ENCODE measurements at regions not wholly inside any gene's neighbourhood (a gene's known extent, or its start where the extent isn't known, plus 50 kb on each side); places are given as distances from the start of the nearest gene placed in this dataset.

DNA sequence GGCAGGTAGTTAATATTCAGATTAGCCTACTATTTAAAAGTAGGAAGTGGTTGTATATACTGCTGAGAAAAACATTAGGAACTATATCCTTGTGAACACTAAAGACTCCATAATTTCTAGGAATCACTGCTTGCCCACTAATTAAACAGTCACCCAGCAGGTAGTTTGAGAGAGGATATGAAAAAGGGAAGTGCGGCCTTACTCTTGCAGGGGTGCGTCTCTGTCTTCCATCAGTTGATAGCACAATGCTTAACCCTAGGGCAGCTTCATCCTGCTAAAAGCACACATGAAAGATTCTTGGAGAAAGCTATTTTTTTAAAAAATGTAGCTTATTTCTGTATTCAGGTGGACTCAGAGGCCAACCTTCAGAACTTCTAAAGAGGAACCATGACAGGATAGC, 53.1 kb upstream of the ATP5MC3 start:
- no peaks in the 10 kb centered on the region for H3K36me3 Mint-ChIP-seq
- peaks cover 7% of the 10 kb centered on the region for H3K27me3 Mint-ChIP-seq
- H3K9me3 Mint-ChIP-seq: no peaks in the 10 kb centered on the region
- no peak overlapping the region for H3K4me3 Mint-ChIP-seq
- H3K4me1 Mint-ChIP-seq: no peaks in the 10 kb centered on the region
- no peak overlapping the region for H3K27ac Mint-ChIP-seq

DNA sequence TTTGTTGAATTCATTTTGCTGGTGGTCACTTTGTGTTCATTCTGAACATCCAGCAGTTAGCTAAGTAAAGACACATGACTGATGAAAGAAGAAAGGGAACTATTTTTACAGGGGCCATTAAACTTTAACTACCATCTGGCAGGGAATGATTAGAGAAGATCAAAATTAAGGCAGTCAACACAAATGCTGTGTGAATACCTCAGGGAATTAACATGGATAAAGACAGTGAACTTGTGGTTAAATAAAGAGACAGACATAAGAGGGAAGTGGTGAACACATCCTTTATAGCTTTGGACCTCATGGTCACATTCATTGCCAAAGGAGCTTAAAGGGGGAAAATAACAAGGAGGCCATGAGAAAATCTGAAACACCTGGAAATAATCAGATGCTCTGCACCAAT, 52.6 kb upstream of the ATP5MC3 start:
- H3K4me3 Mint-ChIP-seq: no peak overlapping the region
- no peaks in the 10 kb centered on the region for H3K36me3 Mint-ChIP-seq
- H3K27me3 Mint-ChIP-seq: peaks cover 7% of the 10 kb centered on the region
- no peaks in the 10 kb centered on the region for H3K9me3 Mint-ChIP-seq
- no peaks in the 10 kb centered on the region for H3K4me1 Mint-ChIP-seq
- H3K27ac Mint-ChIP-seq: no peak overlapping the region

DNA sequence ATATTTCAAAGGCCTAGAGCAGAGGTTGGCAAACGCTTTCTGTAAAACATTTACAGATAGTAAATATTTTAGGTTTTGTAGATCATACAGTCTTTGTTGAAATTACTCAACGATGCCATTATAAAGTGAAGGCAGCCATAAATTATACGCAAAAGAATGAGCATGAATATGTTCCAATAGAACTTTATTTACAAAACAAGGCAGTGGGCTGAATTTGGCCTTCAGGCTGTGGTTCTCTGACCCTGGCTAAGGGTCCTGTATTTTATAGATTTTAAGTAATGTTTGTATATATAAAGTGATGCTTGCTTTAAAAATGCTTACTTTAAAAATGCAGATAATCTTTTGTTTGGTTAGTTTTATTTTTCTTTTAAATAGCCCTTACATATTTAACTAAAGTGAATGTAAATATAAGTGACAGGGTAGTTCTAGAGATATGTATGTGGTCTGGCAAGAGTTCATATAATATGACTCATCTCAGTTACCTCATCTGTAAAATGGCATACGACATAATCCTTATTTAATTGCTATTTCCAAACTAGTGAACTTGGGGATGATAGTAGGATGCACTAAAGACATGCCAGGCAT, 51.7 kb upstream of the ATP5MC3 start:
- peaks cover 6% of the 10 kb centered on the region for H3K27me3 Mint-ChIP-seq
- no peaks in the 10 kb centered on the region for H3K9me3 Mint-ChIP-seq
- no peaks in the 10 kb centered on the region for H3K4me1 Mint-ChIP-seq
- H3K4me3 Mint-ChIP-seq: no peak overlapping the region
- H3K36me3 Mint-ChIP-seq: no peaks in the 10 kb centered on the region
- H3K27ac Mint-ChIP-seq: no peak overlapping the region

Measured in activated naive CD4-positive, alpha-beta T cell treated with anti-CD3 and anti-CD28 coated beads, Interleukin-2, amount 50 U/mL, for 24 hours (primary cell).